NCI-H2196 (cell line): ENCODE measurements at regions not wholly inside any gene's neighbourhood (a gene's known extent, or its start where the extent isn't known, plus 50 kb on each side); places are given as distances from the start of the nearest gene placed in this dataset.
"Not testable (repeated sequence)": the region's sequence is repeated elsewhere in the genome, so short reads cannot be mapped to it uniquely, and the experiment has no call there.

Experiments used
- DNase-seq: peaks from one replicate; lab custom pipeline; 2025; ENCODE audit not compliant: unreplicated experiment; lab: John Stamatoyannopoulos, UW

DNA sequence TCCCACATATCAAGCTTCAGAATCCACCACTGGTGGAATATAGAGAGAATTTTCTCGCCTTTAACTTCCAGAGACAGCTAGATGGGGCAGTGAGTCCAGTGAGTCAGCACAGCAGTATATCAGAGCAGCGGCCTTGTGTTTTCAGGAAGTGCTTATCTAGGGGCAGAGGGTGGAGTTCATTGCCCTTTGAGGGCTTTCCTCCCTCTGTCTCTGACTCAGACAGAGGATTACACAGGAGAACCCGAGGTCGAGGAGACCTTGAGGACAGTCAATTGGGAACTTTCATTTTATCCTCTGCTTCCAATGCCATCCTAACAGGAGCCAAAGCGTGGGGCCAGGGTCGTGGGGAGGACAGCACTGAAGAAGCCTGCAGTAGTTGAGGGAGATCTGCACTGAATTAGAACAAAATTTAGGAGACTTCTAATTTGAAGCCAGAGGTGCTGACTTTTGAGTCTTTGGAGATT lies 109.6 kb upstream of the UMPS start:
- DNase-seq = no peak

DNA sequence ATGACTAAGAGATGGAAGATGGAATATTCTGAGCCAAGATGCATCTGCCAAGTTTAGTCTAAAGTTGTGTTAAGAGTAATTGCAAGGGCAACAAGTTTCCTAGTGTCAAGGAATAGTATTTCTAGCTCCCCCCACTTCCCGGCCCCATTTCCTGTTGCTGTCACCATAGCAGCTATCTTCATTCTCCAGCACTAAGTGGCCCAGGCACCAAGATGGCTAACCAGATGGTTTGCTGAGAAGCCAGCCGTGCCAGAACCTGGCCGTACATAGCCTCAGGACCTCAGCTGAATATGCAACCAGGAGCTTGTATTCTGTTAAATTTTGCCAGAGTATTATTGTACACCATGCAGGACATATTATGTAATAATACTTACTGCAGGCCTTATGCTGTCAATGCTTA lies 108.8 kb upstream of the UMPS start:
- DNase-seq = no peak

DNA sequence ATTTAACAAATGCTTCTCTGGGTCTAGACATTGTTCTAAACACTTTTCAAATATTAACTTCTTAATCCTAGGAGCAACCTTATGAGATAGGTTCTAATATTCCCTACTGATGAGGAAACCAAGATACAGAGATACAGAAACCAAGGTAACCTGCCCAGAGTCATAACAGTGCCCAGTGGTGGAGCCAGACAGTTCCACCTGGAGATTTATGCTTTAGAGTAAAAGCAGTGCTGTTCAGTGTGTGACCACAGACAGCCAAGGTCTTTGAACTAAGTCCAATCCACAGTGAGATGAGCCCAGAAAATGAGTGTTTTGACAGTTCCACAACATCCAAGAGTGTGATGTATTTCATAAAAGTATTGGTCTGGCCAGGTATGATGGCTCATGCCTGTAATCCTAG lies 105.2 kb upstream of the UMPS start:
- no peak for DNase-seq

DNA sequence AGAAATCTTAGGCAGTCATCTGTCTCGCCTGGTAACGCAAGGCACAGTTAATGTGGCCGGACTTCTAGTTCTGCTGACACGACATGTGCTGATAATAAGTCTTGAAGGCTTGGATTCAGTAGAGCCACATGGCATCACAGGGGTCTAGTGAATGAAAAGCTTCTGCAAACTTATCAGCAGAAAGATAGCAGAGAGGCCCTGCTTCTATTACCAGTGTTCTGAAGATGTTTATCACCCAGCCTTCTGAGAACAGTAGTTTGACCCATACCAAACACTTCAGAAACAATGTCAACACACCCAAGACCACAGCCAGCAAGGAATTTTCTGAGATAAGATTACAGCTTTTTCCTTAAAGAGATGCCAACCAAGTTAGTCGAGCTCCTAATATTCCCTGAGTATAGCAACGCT lies 102.7 kb upstream of the UMPS start:
- no peak for DNase-seq

DNA sequence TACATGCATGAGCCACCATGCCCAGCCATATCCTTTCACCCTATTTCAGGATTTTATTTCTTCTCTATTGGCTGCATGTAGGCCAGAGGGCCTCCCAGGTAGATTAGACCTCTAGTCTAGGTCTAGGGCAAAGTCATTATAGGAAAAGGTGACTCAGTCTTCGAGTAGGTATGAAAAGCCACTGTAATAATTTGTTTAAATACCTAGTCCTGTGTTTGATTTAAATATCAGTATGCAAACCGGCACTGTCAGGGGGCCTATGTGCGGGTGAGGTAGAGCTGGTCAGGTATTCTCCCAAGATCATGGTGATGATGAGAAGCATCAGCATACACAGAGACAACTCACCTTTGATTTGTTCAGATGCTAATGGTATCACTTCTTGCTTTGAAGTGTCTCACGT lies 101.4 kb upstream of the UMPS start:
- no peak for DNase-seq

DNA sequence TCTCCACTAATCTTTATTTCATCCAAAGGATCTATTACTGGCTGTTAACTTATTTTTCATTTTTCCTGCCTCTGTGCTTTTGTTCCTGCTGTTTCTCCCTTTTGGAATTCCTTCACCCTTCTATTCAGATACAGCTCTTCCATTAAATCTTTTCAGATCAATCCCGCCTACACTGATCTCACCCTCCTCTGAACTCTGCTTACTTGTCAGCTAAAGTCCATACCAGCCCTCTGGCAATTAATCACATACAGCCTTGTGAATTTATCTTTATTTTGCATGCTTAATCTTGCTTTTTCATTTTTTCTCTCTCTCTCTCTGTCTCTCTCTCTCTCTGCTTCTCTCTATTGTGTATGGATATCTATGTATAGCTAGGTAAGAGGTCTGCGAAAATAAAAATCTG lies 100.8 kb upstream of the UMPS start:
- no peak for DNase-seq

DNA sequence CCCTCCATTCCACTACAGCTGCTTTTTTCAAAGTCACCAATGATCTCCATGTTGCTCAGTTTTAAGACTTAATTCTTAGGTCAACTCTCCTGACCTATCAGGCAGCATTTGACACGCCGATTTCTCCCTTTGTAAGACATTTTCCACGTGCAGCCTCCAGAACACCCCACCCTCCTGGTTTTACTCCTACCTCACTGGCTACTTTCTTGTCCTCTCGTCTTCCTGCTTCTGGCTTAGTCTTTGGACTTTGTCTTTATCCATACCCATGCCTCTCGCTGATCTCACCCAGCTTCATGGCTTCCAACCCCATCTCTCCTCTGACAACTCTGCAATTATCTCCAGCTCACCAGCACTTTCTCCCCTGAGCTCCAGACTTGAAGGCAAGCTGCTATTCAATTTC lies 99.3 kb upstream of the UMPS start:
- no peak for DNase-seq

DNA sequence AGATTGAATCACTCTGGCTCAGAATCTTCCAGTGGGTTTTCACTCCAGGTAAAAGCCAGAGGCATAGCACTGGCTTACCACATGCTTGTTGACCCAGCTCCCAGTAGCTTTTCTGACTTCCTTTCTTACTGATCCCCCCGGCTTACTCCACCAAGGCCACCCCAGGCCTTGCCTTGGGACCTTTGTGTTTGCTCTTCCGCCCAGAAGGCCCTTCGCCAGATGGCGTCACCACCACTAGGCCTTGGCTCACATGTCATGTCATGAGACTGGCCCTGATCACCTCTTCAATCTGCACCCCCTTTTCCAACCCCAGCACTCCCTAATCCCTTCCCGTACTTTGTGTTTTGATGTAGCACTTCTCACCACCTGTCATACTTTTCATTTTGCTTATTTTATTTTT lies 98.5 kb upstream of the UMPS start:
- DNase-seq = no peak

DNA sequence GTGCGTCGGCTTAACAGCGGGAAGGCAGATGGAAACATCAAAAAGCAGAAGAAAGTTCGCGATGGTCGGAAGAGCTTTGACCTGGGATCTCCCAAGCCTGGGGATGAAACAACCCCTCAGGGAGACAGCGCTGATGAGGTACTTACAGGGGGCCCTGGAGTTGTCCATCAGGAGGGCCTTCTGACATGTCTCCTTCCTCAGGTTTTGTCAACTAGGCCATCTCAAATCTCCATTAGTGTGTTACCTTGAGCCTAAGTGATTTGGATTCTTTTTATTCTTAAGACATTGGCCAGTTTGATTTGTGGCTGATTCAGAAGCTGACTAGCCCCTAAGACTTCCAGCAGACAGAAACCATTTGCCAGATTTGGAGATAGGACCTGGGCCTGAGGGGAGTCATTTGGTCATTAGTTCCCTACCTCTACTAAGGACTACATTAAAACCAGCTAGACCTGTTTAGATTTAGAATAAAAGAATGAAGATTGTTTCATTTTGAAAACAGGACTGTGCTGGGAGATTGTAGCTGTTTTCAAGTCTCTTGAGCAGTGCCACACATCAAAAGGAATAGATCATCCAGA lies 97.6 kb upstream of the UMPS start:
- DNase-seq = no peak

DNA sequence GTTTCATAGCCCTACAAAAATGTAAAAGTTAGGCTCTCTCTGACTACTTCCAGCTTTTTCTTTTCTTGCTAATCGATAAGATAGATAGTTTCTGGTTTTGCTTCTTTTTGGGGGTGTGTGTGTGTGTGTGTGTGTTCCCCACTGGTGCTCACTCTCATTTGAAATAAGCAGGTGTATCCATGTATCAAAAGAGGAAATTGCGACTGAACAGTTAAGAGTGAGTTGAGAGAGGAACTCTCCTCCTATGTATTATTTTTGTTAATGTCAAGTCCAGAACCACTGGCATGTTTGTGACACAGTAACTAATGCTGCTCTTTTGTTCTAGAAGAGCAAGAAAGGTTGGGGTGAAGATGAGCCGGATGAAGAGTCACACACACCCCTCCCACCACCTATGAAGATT lies 96.7 kb upstream of the UMPS start:
- DNase-seq = no peak

DNA sequence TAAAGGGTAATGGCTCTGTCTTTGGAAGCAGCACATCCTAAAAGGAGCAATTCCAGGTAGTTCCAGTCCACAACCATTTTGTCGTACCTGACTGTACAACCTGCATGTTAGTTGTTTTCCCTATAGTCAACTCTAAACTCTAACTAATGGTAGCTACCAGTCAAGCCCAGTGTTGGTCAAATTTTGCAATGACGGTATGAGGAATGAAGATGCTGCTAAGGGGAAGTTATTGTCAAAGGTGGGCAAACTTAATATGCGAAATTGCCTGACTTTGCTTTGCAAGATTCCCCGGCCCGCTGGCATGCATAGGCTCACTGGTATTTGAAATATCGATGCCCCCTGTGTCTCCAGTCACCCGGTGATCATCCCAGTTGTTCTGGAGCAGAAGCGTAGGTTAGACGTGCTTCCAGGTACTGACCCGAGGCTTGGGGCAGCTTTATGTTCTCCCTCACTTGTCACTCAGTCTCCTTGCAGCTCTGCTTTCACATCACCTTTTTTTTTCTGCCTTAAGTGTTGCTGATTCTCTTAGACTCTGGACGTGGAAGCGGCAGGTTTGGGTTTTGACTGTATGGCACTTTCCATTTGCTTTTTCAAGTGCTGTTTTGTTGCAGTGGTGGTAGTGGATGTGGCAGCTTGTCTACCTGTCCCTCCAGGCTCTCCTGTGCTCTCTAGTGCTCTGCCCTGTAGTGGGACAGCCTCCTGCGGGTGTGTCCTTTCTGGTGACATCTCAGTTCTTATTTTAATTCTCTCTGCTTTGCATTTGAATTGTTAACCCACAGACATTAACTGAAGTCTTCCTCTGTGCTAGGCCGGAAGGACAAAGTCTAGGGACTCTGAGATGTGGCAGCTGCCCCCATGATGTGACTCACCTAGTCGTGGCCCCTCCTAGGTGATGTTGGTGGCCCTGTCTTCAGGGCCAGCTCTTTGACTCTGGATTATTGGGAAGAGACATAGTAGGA lies 95.8 kb upstream of the UMPS start:
- no peak for DNase-seq

DNA sequence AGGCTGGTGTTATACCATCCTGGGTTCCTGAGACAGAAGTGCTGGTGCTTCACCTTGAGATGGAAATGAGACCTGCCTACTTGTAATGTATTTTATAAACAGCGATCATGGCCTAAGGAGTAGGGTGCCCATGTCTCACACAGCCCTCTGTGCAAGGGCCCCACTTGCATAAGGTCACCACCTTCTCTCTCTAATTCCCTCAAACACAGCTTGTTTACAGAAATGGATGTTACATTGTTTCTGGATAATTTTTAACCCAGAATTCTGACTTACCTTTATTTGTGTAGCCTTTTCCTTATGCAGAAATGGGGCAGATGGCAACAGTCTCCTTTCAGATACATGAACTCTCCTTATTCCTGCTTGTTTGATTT lies 95.1 kb upstream of the UMPS start:
- no peak for DNase-seq

DNA sequence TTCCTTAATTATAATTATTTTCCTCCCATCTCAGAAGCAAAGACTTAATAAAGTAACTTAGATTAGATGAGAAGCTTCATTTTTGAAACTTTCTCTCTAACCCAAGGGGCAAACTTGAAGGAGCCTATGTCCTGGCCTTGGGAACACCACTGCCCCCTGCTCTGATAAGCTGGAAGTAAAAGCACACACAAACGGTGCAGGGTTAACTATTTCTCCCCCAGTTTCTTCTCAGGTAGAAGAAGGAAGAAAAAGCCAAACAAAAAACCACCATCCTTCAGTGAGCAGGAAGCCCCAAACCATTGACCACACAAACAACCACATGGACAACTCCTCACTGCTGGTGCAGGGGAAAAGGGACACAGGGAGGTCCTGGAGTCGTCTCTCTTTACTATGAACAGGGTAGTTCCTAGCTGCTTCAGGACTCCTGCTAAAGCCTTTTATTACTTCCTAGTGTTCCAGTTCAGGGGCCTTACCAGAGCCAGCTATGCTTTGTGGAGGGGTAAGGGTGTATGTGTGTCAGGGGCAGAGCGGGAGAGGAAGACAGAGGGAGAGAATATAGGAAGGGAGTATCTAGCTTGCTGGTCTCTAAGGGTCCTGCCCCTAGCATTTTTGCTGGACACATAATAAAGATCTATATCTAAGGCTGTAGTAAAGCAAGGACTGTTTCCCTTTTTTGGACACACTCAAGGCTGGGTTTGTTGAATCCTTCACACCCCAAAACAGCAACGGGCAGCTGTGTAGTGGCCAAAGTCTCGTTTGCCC lies 94.0 kb upstream of the UMPS start:
- no peak for DNase-seq

DNA sequence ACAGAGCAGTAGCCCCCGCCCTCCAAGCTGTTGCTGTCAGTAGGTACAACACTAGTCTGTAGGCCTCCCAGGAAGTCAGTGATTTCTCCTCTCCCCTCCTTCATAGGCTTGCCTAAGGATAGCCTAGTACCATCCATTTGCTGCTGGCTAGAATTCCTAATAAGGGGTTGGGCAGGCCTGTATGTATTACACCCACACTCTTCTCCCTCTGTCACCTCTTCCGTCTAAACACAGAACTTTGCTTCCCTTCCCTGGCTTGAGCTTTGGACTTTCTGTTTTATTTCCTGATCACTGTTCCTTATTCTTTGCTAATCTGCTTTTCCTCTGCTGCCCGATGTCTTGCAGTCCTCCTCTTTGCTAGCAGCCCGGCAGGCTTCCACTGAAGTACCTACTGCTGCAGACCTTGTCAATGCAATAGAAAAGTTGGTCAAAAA lies 93.4 kb upstream of the UMPS start:
- DNase-seq = no peak

DNA sequence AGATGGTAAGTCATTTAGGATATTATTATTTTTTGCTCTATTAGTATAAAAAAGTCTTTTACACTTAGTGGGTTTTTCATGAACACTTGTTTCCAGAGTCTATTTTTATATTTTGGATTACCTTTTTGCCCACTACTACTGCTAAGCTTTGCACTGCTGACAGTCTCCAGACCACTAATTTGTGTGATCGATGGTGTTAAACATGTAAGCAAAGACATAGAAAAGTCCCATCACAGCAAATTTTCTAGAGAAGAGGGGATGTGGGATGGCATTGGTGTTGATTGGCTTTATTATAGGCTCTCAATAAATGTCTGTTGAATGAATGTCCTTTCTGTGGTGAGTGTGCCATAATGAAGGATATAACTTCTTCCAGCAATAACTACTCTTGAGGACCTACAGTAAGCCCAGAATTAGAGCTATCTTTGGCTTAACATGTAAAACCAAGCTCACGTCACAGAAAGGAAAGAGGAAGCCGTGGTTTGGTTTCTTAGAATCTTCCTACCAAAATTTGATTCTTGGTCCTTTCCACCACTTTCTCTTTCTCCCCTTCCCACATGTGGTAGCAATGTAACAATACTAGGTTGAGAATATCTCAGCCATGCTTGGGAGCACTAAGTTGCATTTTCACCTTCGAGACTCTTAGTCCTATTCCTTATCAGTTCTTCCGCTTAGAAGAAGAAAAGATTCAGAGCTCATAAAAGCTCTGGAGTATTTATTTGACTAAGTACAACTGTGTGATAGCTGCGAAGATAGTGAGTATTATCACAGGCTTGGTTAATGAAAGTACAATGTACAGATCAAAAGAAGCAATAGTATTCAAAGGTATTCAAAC lies 90.6 kb upstream of the UMPS start:
- no peak for DNase-seq

DNA sequence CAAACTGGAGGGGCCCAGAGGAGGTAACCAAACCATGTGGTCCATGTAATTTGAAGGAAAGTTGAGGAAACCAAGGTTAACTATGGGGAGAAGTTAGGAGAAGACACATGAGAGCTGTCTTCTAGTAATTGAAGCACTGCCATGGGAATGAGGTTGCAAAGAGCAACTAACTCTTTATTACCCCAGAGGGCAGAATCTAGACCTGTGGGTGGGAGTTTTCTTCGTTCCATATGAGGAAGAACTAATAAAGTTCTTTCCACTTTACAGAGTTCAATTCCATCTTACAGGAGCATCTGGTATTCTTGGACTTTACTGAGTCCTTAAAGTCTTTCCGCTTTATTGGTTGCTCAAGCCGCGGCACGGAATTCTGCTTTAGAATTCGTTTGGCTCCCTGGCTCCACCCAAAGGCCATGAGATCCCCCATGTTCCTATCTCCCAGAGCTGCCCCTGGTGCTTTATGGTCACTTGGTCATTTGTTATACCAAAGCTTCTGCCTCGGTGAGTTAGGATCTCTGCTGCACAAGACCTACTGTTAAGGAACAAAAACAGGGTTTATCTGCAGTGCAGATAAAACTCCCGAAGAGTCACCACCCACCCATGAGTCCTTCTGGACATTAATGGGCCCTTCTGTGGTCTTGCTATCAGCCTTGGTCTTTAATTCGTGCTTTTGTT lies 89.5 kb upstream of the UMPS start:
- DNase-seq = no peak

DNA sequence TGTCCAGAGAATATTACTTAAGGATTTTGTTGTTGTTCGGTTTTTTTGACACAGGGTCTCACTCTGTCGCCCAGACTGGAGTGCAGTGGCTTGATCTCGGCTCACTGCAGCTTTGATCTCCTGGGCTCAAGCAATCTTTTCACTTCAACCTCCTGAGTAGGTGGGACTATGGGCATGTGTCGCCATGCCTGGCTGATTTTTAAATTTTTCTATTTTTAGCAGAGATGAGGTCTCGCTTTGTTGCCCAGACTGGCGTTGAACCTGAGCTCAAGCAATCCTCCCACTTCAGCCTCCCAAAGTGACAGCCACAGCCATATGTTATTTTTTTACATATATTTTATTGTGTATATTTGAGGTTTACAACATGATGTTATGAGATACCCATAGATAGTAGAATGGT lies 86.8 kb upstream of the UMPS start:
- no peak for DNase-seq

DNA sequence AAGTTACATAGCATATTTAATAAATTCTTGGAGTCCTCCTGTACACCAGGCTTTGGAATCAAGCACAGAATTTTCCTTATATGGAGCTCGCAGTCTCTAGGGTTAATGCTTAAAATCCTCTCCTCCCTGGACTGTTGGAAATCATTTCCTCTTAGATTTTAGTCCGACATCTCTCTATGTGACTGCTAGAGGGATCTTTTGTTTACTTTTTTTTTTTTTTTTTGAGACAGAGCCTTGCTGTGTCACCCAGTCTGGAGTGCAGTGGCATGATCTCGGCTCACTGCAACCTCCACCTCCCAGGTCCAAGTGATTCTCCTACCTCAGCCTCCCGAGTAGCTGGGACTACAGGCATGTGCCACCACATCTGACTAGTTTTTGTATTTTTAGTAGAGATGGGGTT lies 84.1 kb upstream of the UMPS start:
- DNase-seq = not testable (repeated sequence)

DNA sequence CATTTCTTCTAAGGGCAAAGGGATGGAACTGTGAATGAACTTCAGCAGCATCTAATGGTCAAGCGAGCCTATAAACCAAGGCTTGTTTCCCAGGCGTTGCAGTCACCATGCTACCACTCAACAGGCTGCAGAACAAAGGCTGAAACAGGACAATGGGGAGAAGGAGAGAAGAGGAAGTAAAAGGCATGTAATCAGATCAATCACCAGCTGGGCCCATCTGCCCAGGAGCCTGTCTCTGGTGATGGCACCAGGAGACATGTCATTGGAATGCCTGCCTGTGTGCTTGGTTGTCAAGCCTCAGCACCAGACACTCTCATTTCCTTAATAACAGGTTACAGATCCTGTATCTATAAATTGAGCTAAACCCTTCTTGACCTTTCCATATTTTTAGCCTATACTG lies 81.7 kb upstream of the UMPS start:
- DNase-seq = no peak

DNA sequence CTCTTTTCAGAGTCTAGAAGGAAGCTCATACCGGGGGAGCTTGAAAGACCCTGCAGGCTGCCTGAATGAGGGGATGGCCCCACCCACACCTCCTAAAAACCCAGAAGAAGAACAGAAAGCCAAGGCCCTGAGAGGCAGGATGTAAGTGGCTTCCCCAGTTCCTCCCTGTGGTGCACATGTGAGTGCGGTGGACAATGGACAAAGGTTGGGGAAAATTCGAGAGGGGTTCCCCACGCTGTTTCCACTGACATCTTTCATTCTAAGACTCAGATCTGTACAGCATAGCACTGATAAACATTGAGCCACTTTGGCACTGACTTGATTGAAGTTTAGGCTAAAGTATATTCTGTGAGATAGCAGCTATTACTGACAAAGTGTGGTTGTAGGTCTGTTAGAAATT lies 79.5 kb upstream of the UMPS start:
- no peak for DNase-seq
